GM04504 (cell line): ENCODE measurements at regions not wholly inside any gene's neighbourhood (a gene's known extent, or its start where the extent isn't known, plus 50 kb on each side); places are given as distances from the start of the nearest gene placed in this dataset.

Experiments
- DNase-seq: peaks from one replicate; pipeline ENCODE4 v3.0.0-alpha.2; 2012; ENCODE audit warnings: low read depth

- no peak for DNase-seq
These were observed 415.8 kb downstream of the SETD4 start for GRCh38 chr21:35644523-35644922.

- no peak for DNase-seq
These were observed 417.1 kb downstream of the SETD4 start for GRCh38 chr21:35643176-35643575.

- DNase-seq: peak; percentile 52
These were observed 418.9 kb downstream of the SETD4 start for GRCh38 chr21:35641271-35642016.

GRCh38 chr21:35637431-35637830, 422.9 kb downstream of the SETD4 start:
- DNase-seq: no peak

- DNase-seq: no peak
These were observed 424.3 kb downstream of the SETD4 start for GRCh38 chr21:35635994-35636393.

GRCh38 chr21:35635261-35635660, 425.1 kb downstream of the SETD4 start:
- peak; percentile 77 for DNase-seq

- no peak for DNase-seq
These were observed 426.8 kb downstream of the SETD4 start for GRCh38 chr21:35633501-35633900.

- no peak for DNase-seq
These were observed 427.6 kb downstream of the SETD4 start for GRCh38 chr21:35632711-35633110.

- DNase-seq: no peak
These were observed 432.0 kb downstream of the SETD4 start for GRCh38 chr21:35628316-35628715.

- DNase-seq: no peak
These were observed 432.9 kb downstream of the SETD4 start for GRCh38 chr21:35627462-35627861.

- no peak for DNase-seq
These were observed 434.8 kb downstream of the SETD4 start for GRCh38 chr21:35625576-35625975.

GRCh38 chr21:35624901-35625300, 435.4 kb downstream of the SETD4 start:
- no peak for DNase-seq

GRCh38 chr21:35622612-35623011, 437.7 kb downstream of the SETD4 start:
- DNase-seq: no peak

GRCh38 chr21:35619184-35619583, 441.1 kb downstream of the SETD4 start:
- no peak for DNase-seq

- DNase-seq: no peak
These were observed 442.8 kb downstream of the SETD4 start for GRCh38 chr21:35617491-35617890.

- peak; percentile 29 for DNase-seq
These were observed 444.2 kb downstream of the SETD4 start for GRCh38 chr21:35616090-35616489.

GRCh38 chr21:35615325-35615724, 445.0 kb downstream of the SETD4 start:
- DNase-seq: no peak

- no peak for DNase-seq
These were observed 445.9 kb downstream of the SETD4 start for GRCh38 chr21:35614396-35614921.

GRCh38 chr21:35611708-35612132, 448.6 kb downstream of the SETD4 start:
- no peak for DNase-seq

- no peak for DNase-seq
These were observed 451.1 kb downstream of the SETD4 start for GRCh38 chr21:35609263-35609662.

GRCh38 chr21:35607406-35607805, 452.9 kb downstream of the SETD4 start:
- DNase-seq: no peak

- DNase-seq: no peak
These were observed 453.7 kb downstream of the SETD4 start for GRCh38 chr21:35606578-35606977.

- DNase-seq: no peak
These were observed 454.2 kb downstream of the SETD4 start for GRCh38 chr21:35606146-35606545.

- no peak for DNase-seq
These were observed 456.8 kb downstream of the SETD4 start for GRCh38 chr21:35603494-35603893.
